ENCODE measurements at regions not wholly inside any gene's neighbourhood (a gene's known extent, or its start where the extent isn't known, plus 50 kb on each side); places are given as distances from the start of the nearest gene placed in this dataset.

DNA sequence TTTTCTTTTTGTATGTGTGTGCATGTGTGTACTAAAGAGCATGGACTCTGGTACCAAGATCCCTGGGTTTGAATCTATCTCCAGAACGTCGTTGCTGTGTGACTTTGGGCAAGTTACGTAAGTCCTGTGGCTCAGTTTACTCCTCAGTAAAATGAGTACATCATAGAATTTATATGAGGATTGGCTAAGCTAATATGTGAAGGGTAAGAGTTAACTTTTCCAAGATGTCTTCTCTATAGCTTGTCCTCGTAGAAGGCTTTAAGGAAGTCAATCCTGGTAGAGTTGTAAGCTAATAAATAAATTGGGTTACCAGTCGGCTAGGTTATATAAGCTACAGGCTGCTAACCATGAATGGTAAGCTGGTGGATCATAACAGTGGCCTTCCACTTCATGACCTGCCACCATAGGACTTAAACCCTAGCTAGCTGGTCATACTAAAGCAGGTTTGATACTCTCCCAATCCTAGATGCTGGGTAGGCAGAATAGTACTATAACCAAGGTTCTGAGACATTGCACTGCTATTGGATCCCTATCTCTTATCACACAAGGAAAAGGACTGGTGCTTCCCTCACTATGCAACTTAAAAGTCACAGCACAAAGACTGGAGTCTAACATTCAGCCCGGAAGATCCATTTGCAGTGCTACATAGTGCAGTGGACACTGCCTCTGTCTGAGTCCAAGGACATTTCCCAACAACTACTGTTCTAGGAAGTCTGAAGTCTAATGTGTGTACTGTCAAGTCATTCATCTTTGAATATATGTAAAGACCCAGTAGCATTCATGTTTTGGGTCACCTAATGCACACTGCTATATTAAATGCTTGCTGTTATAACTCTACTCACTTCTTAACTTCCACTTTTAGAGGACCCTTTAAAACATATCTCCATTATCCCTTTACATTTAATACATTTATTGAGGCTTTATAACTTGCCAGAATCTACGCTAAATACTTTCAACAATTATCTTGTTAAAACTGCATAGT, 156.2 kb downstream of the CRPPA start:
- Histone ChIP-seq H3K79me2 (replicated peaks; ENCODE audit: insufficient read depth) (no peaks in the 10 kb centered on the region), H3F3A (replicated peaks; ENCODE audit: low read depth) (no peaks in the 10 kb centered on the region), H3K4me2 (no peak overlapping the region), H3K9me2 (ENCODE audit: insufficient read depth) (no peaks in the 10 kb centered on the region), H4K20me1 (replicated peaks; ENCODE audit: insufficient read depth) (no peaks in the 10 kb centered on the region), H2AFZ (no peak overlapping the region), H3K27ac (ENCODE audit: low read depth) (no peak overlapping the region), H3K27me3 (ENCODE audit: insufficient read depth) (no peaks in the 10 kb centered on the region), H3K4me1 (ENCODE audit: insufficient read depth) (no peaks in the 10 kb centered on the region; the same call in 1 of the 2 replicates), H3K4me3 (no peak overlapping the region), H3K36me3 (ENCODE audit: insufficient read depth) (no peaks in the 10 kb centered on the region)
- peaks cover 3% of the 10 kb centered on the region; the same call in 2 of the 3 replicates for H3K4me1 Mint-ChIP-seq
- no peak overlapping the region for H3K4me3 Mint-ChIP-seq
- ATAC-seq (no peak), DNase-seq (ENCODE audit: low spot score) (no peak)
- no peak overlapping the region for H3K27ac Mint-ChIP-seq
- no peaks in the 10 kb centered on the region for H3K9me3 Mint-ChIP-seq
- no peaks in the 10 kb centered on the region for H3K27me3 Mint-ChIP-seq (ENCODE audit: insufficient read depth, low read depth, poor library complexity)
- H3K36me3 Mint-ChIP-seq (ENCODE audit: low read depth) = no peaks in the 10 kb centered on the region
- TF ChIP-seq, protein P1, sequence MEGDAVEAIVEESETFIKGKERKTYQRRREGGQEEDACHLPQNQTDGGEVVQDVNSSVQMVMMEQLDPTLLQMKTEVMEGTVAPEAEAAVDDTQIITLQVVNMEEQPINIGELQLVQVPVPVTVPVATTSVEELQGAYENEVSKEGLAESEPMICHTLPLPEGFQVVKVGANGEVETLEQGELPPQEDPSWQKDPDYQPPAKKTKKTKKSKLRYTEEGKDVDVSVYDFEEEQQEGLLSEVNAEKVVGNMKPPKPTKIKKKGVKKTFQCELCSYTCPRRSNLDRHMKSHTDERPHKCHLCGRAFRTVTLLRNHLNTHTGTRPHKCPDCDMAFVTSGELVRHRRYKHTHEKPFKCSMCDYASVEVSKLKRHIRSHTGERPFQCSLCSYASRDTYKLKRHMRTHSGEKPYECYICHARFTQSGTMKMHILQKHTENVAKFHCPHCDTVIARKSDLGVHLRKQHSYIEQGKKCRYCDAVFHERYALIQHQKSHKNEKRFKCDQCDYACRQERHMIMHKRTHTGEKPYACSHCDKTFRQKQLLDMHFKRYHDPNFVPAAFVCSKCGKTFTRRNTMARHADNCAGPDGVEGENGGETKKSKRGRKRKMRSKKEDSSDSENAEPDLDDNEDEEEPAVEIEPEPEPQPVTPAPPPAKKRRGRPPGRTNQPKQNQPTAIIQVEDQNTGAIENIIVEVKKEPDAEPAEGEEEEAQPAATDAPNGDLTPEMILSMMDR (conservative IDR thresholded peaks at IDR 0.05; ENCODE audit: low read depth in 2 of 2) = no peak
- no peak for TF ChIP-seq ETS1 (IDR thresholded peaks at IDR 0.05)
- TF ChIP-seq NANOG (IDR thresholded peaks at IDR 0.05; ENCODE audit: borderline replicate concordance) = no peak
- TF ChIP-seq EZH2phosphoT487 (IDR thresholded peaks at IDR 0.05; ENCODE audit: unreplicated experiment) = no peak
- no peak for TF ChIP-seq CREB1 (CRISPR knock-in tag; IDR thresholded peaks at IDR 0.05; ENCODE audit: low read depth)
- TF ChIP-seq STAT1 (IDR thresholded peaks at IDR 0.05; ENCODE audit: unreplicated experiment) = no peak
- TF ChIP-seq ZNF462 (CRISPR knock-in tag; IDR thresholded peaks at IDR 0.05) = no peak
- no peak for TF ChIP-seq ZNF114 (CRISPR knock-in tag; IDR thresholded peaks at IDR 0.05)
- no peak for TF ChIP-seq JUNB (IDR thresholded peaks at IDR 0.05; ENCODE audit: unreplicated experiment)
- TF ChIP-seq ZNF331 (CRISPR knock-in tag; IDR thresholded peaks at IDR 0.05; ENCODE audit: low read depth) = no peak
- no peak for TF ChIP-seq EZH2 (IDR thresholded peaks at IDR 0.05; ENCODE audit: low read depth, unreplicated experiment)
- TF ChIP-seq POLR2AphosphoS5 (IDR thresholded peaks at IDR 0.05; ENCODE audit: low read depth) = no peak
- TF ChIP-seq, protein P2, sequence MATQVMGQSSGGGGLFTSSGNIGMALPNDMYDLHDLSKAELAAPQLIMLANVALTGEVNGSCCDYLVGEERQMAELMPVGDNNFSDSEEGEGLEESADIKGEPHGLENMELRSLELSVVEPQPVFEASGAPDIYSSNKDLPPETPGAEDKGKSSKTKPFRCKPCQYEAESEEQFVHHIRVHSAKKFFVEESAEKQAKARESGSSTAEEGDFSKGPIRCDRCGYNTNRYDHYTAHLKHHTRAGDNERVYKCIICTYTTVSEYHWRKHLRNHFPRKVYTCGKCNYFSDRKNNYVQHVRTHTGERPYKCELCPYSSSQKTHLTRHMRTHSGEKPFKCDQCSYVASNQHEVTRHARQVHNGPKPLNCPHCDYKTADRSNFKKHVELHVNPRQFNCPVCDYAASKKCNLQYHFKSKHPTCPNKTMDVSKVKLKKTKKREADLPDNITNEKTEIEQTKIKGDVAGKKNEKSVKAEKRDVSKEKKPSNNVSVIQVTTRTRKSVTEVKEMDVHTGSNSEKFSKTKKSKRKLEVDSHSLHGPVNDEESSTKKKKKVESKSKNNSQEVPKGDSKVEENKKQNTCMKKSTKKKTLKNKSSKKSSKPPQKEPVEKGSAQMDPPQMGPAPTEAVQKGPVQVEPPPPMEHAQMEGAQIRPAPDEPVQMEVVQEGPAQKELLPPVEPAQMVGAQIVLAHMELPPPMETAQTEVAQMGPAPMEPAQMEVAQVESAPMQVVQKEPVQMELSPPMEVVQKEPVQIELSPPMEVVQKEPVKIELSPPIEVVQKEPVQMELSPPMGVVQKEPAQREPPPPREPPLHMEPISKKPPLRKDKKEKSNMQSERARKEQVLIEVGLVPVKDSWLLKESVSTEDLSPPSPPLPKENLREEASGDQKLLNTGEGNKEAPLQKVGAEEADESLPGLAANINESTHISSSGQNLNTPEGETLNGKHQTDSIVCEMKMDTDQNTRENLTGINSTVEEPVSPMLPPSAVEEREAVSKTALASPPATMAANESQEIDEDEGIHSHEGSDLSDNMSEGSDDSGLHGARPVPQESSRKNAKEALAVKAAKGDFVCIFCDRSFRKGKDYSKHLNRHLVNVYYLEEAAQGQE (IDR thresholded peaks at IDR 0.05; ENCODE audit: unreplicated experiment) = no peak

Measured in GM23338 (cell line).